Endothelial cell of umbilical vein (primary cell): ENCODE measurements at regions not wholly inside any gene's neighbourhood (a gene's known extent, or its start where the extent isn't known, plus 50 kb on each side); places are given as distances from the start of the nearest gene placed in this dataset.

Experiments used
- BruUV-seq: library from RNA; stranded (reverse); fragments of 400-500 nt; replicated peaks from 2 replicates; lab custom pipeline; 2021; lab: Mats Ljungman, UMichigan
- CTCF ChIA-PET: fragments of 300-600, 350-600 bp; sonication (Branson Sonifier 250); formaldehyde crosslinking; loops from one replicate; lab custom pipeline; 2021; ENCODE audit warnings: antibody characterized with exemption, inconsistent platforms; lab: Charles Lee
- POLR2A ChIA-PET: fragments of 300-600, 350-600 bp; sonication (Branson Sonifier 250); formaldehyde crosslinking; loops from one replicate; lab custom pipeline; 2021; ENCODE audit warnings: antibody characterized with exemption, inconsistent platforms; lab: Charles Lee
- DNase-seq: peaks from one replicate; pipeline ENCODE4 v3.0.0-alpha.2; 2011; ENCODE audit warnings: low read depth, low spot score
- FAIRE-seq: peaks from 2 replicates; lab custom pipeline; 2011; peaks lifted over from hg19 to GRCh38; lab: Jason Lieb, UNC
- H2AFZ ChIP-seq: 2 replicates; pipeline ENCODE4 v1.6.0; 2012; ENCODE audit warnings: low read depth, low read length, control low read depth, inconsistent platforms
- H3K27ac ChIP-seq: 2 replicates; pipeline ENCODE4 v1.5.1; 2011; ENCODE audit warnings: low read depth, mild to moderate bottlenecking, control low read depth, low read length, moderate library complexity; ENCODE audit not compliant: insufficient read depth
- H3K27me3 ChIP-seq, 2 experiments: 2 replicates each; pipeline versions ENCODE4 v1.6.0 to v1.6.1; 2011; ENCODE audit warnings: low read length in 2 of 2, mixed read lengths in 1 of 2; ENCODE audit not compliant: control insufficient read depth in 2 of 2, insufficient read depth in 2 of 2
- H3K36me3 ChIP-seq, 2 experiments: 2 replicates in 1 of 2; 3 replicates in 1 of 2; pipeline ENCODE4 v1.5.1; 2011; ENCODE audit warnings: low read length in 2 of 2, mild to moderate bottlenecking in 1 of 2, moderate library complexity in 1 of 2; ENCODE audit not compliant: control insufficient read depth in 2 of 2, insufficient read depth in 2 of 2; ENCODE audit errors: extremely low read depth in 1 of 2
- H3K4me1 ChIP-seq: 3 replicates; pipeline ENCODE4 v1.5.1; 2011; ENCODE audit warnings: mild to moderate bottlenecking, low read length; ENCODE audit not compliant: control insufficient read depth, insufficient read depth; ENCODE audit errors: extremely low read depth
- H3K4me2 ChIP-seq: 2 replicates; pipeline ENCODE4 v1.6.1; 2011; ENCODE audit warnings: low read length, control low read depth, mixed read lengths; ENCODE audit not compliant: insufficient read depth
- H3K4me3 ChIP-seq, 3 experiments: fragments of 200-600 bp in 1 of 3; sonication (generic), shearing (Covaris generic) in 1 of 3; replicated peaks in 1 of 3; 2 replicates each; pipeline ENCODE4 v1.5.1; 2011 to 2016; ENCODE audit warnings: control low read depth in 3 of 3, low read length in 3 of 3, mild to moderate bottlenecking in 2 of 3, inconsistent platforms in 1 of 3, low read depth in 1 of 3, moderate library complexity in 1 of 3; ENCODE audit not compliant: insufficient read depth in 1 of 3
- H3K79me2 ChIP-seq: 2 replicates; pipeline ENCODE4 v1.6.0; 2012; ENCODE audit warnings: low read length, inconsistent platforms; ENCODE audit not compliant: control insufficient read depth, insufficient read depth
- H3K9ac ChIP-seq: replicated peaks from 2 replicates; pipeline ENCODE3; 2011; ENCODE audit warnings: low read length, control low read depth; ENCODE audit not compliant: insufficient read depth; ENCODE audit errors: extremely low read depth
- H3K9me1 ChIP-seq: replicated peaks from 3 replicates; pipeline ENCODE4 v1.6.0; 2011; ENCODE audit warnings: mild to moderate bottlenecking, low read length; ENCODE audit not compliant: control insufficient read depth, insufficient read depth; ENCODE audit errors: extremely low read depth
- H3K9me3 ChIP-seq: replicated peaks from 2 replicates; pipeline ENCODE4 v1.5.1; 2012; ENCODE audit warnings: low read length, inconsistent platforms; ENCODE audit not compliant: control insufficient read depth, insufficient read depth
- H4K20me1 ChIP-seq: replicated peaks from 2 replicates; pipeline ENCODE3; 2011; ENCODE audit warnings: mild to moderate bottlenecking, low read length; ENCODE audit not compliant: control insufficient read depth, insufficient read depth; ENCODE audit errors: extremely low read depth
- CTCF ChIP-seq, 2 donors: IDR thresholded peaks; 1 replicate in 1 of 2; 2 replicates in 1 of 2; pipeline ENCODE4 v1.5.1; 2011; ENCODE audit warnings: low read length in 2 of 2, mild to moderate bottlenecking in 2 of 2, moderate library complexity in 2 of 2, control low read depth in 1 of 2, inconsistent platforms in 1 of 2, low read depth in 1 of 2; ENCODE audit not compliant: insufficient read depth in 1 of 2; ENCODE audit errors: extremely low read depth in 1 of 2
- EZH2 ChIP-seq: IDR thresholded peaks from 2 replicates; pipeline ENCODE4 v1.6.1; 2012; ENCODE audit warnings: borderline replicate concordance, low read depth, mild to moderate bottlenecking, moderate library complexity, low read length, inconsistent platforms; ENCODE audit not compliant: severe bottlenecking
- FOS ChIP-seq: IDR thresholded peaks from 2 replicates; pipeline ENCODE4 v1.6.1; 2011; ENCODE audit warnings: mild to moderate bottlenecking, low read length, moderate library complexity, borderline replicate concordance; ENCODE audit not compliant: insufficient read depth
- GATA2 ChIP-seq: IDR thresholded peaks from 2 replicates; pipeline ENCODE4 v1.7.0; 2011; ENCODE audit warnings: low read depth, mild to moderate bottlenecking, moderate library complexity, mixed read lengths, low read length; ENCODE audit not compliant: insufficient read length, insufficient read depth
- JUN ChIP-seq: IDR thresholded peaks from 2 replicates; pipeline ENCODE4 v1.6.1; 2011; ENCODE audit warnings: borderline replicate concordance, low read depth; ENCODE audit not compliant: insufficient read length, insufficient read depth
- MAX ChIP-seq: IDR thresholded peaks from 2 replicates; pipeline ENCODE4 v1.6.1; 2011; ENCODE audit not compliant: insufficient read depth, insufficient read length
- MYC ChIP-seq: IDR thresholded peaks from one replicate; pipeline ENCODE4 v1.6.1; 2011; ENCODE audit warnings: mild to moderate bottlenecking, low read depth, low read length
- POLR2A ChIP-seq: IDR thresholded peaks from 2 replicates; pipeline ENCODE4 v1.6.1; 2012; ENCODE audit warnings: low read depth, mild to moderate bottlenecking, control low read depth, low read length
- POLR2AphosphoS5 ChIP-seq: IDR thresholded peaks from 2 replicates; pipeline ENCODE4 v1.6.1; 2012; ENCODE audit warnings: low read depth, mild to moderate bottlenecking, control low read depth, low read length, moderate library complexity; ENCODE audit not compliant: insufficient read depth
- dilution Hi-C: fragments of 300-500 bp; cut with MboI; formaldehyde crosslinking; loops from one replicate; pipeline ENCODE4 v1.15.0; 2019; ENCODE audit warnings: low sequenced_read_pairs; ENCODE audit not compliant: extremely low pct_ligation_motif_present
- intact Hi-C: fragments of 100-400 bp; cut with micrococcal nuclease; formaldehyde crosslinking; loops from one replicate; pipeline ENCODE4 v1.10.0; 2022

GRCh38 chr15:56786966-56787365 is 53.7 kb upstream of the ZNF280D start:
- no peaks in the 10 kb centered on the region for H3K4me1 ChIP-seq
- H3K79me2 ChIP-seq: no peaks in the 10 kb centered on the region
- H3K9ac ChIP-seq: no peak overlapping the region
- dilution Hi-C loops (no loop called here), intact Hi-C loops (no loop called here)
- no peaks in the 10 kb centered on the region for H3K27me3 ChIP-seq
- H4K20me1 ChIP-seq: no peaks in the 10 kb centered on the region
- no peaks in the 10 kb centered on the region for H3K9me3 ChIP-seq
- no peak overlapping the region for H2AFZ ChIP-seq
- no peak for FAIRE-seq
- H3K36me3 ChIP-seq: no peaks in the 10 kb centered on the region
- H3K9me1 ChIP-seq: no peaks in the 10 kb centered on the region
- ChIA-PET CTCF (interaction anchor here (1.4 kb wide), 1 partner anchor 18 kb away, joined by 4 read pairs; no protein-coding TSS in a partner anchor), POLR2A (no interaction called here)
- BruUV-seq: no TSS peak
- TF ChIP-seq FOS (no peak), CTCF (IDR thresholded peaks at IDR 0.05; ENCODE audit: extremely low read depth in 1 of 2, insufficient read depth in 1 of 2, low read depth in 1 of 2, low read length in 2 of 2) (no peak), GATA2 (no peak), MAX (no peak), POLR2A (no peak), MYC (no peak), POLR2AphosphoS5 (no peak), JUN (no peak), EZH2 (no peak)
- DNase-seq: no peak
- no peak overlapping the region for H3K27ac ChIP-seq
- H3K4me2 ChIP-seq: no peak overlapping the region
- H3K4me3 ChIP-seq: no peak overlapping the region
